Keratinocyte (primary cell): ENCODE measurements at regions not wholly inside any gene's neighbourhood (a gene's known extent, or its start where the extent isn't known, plus 50 kb on each side); places are given as distances from the start of the nearest gene placed in this dataset.

Experiments used
- CTCF ChIP-seq, 3 experiments: IDR thresholded peaks in 1 of 3; conservative IDR thresholded peaks in 1 of 3; optimal IDR thresholded peaks in 1 of 3; 2 replicates in 2 of 3; 3 replicates in 1 of 3; pipeline versions ENCODE3 to v1.5.1; 2011; ENCODE audit warnings: low read length in 3 of 3, mild to moderate bottlenecking in 3 of 3, moderate library complexity in 2 of 3, control low read depth in 1 of 3, inconsistent platforms in 1 of 3; ENCODE audit not compliant: insufficient read depth in 2 of 3; ENCODE audit errors: extremely low read depth in 1 of 3
- EZH2 ChIP-seq: IDR thresholded peaks from one replicate; pipeline ENCODE4 v1.6.1; 2012; ENCODE audit warnings: inconsistent platforms, mild to moderate bottlenecking, low read length, moderate library complexity

DNA sequence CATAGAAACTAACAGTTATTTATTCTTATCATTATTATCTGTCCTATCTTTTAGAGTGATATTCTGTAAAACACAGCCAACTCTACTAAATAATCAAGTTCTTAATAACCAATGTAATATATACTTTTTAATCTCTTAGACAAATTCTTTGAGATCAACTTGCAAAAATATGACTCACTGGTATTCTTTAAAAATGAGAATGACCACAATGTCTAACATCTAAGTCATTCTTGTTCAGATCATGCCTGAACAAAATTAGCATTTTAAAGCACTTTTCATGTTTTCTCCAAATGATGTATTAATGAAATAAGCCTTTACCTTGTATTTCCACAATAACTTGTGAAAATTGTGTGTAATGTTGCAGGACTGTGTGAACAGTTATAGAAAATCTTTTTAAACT is 356.9 kb upstream of the RGMB start:
- TF ChIP-seq CTCF (optimal IDR thresholded peaks at IDR 0.05 in 1 of 3, IDR thresholded peaks at IDR 0.05 in 1 of 3, conservative IDR thresholded peaks at IDR 0.05 in 1 of 3; ENCODE audit: extremely low read depth in 1 of 3, insufficient read depth in 2 of 3, low read length in 3 of 3): no peak
- no peak for TF ChIP-seq EZH2
